ENCODE measurements at regions not wholly inside any gene's neighbourhood (a gene's known extent, or its start where the extent isn't known, plus 50 kb on each side); places are given as distances from the start of the nearest gene placed in this dataset.

DNA sequence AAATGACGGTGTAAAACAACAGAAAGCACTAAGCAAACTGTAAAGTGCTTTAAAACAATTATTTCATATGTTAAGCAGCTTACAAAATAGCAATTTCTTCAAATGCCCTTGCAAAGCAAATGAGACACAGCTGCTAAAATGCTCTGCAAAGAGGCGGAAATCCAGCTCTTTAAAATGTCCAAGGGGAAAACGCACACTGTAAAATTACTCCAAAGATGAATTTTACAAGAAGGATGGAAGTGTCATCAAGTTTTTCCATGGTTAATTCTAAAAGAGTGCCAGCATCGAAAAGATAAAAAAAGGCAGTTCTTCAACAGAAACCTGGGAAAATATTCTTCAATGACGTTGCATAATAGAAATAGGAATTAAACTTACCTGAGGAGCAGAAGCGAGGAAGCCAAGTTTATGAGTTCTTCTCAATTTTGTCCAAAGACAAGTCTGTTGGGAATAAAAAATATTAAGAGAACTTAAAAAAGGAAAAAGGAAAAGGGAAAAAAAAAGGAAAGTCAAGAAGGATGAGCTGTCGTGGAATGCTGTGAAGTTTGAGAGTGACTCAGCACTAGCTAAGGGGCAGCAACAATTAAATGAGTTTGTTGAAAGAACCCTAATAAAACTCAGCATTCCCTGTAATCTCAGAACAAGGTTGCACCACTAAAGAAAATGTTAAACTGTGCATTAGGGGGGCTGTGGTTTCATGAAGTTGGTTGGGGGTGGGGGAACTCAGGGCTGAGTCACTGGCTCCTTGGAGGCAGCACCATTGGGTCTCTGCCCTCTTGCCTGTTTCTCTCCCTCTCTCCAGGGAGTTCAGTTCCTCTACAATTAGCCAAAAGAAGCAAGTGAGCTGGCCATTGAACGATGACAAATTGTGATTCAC lies 64.2 kb upstream of the BLID start:
- FAIRE-seq (peak; percentile 75), DNase-seq (ENCODE audit: low spot score) (peak; percentile 67)

DNA sequence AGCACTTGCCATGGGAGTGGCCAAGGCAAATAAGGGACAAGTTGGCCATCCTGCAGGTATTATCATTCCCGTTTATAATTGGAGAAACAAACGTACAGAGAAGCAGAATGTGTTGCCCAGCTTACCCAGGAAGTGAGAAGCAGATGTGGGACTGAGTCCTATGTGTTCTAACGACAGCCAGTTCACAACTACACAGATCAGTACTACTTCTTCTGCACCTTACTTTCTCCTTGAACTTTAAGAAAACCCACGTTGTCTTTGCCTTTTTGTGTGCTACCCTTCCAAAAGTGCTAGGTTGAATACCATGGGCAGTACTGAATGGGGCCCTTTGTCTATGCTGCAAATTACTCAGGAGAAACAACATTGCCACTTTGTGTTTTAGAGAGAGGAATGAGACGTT lies 62.8 kb upstream of the BLID start:
- DNase-seq (ENCODE audit: low spot score) = no peak
- FAIRE-seq = no peak

DNA sequence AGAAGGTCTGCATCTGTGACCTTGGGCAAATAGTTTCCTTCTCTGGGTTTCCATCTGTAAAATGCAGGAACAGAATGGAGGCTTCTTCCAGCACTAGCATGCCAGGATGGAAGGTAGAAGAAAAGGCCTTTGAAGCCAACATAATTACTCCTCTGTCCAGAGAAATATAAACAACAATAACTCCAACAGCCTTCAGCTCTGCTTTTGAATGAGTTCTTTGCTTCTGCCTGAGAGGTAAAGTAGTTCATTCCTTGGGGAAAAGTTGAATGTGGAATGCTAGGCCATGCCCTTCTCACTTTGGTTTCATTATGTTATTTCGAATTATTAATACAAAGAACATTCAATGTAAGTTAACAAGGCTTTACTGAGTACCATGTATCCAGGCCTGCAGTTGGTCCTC lies 61.2 kb upstream of the BLID start:
- FAIRE-seq (no peak), DNase-seq (ENCODE audit: low spot score) (no peak)

DNA sequence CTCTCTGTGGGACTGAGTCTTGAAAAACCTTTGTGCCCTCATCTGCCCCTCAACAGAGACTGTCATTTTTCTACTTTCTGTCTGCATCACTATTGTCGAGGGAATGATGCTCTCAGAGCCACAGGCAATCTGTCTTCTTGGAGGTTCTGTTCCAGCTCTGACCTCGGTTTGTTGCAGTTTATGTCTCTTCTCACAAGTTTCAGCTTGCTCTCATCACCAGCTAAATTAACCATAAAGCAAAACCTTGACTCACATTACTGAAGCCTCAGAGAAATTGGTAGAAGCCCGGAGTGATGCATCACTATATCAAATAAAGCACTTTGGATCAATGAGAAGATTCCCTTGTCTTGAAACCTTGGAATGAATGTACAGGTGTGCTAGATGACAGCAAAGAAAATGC lies 60.6 kb upstream of the BLID start:
- no peak for FAIRE-seq

DNA sequence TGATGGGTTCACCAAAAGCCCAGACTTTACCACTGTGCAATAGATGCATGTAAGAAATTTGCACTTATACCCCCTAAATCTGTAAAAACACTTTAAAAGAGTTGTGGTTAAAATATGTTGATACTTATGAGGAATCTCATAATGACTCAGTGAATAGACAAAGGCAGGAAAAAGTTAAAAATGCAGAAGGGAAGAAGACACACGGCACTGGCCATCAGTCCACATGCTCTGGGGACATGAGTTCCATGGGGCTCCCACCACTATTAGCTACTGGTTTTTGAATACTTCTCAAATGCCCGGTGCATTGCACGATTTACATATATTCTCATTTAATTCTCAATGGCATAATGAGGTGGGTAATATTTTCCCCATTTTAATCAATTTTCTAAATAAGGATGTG lies 59.3 kb upstream of the BLID start:
- FAIRE-seq = no peak

More for the DNA sequence above, 60.6 kb upstream of the BLID start:
- no peak for DNase-seq (ENCODE audit: low spot score)

DNA sequence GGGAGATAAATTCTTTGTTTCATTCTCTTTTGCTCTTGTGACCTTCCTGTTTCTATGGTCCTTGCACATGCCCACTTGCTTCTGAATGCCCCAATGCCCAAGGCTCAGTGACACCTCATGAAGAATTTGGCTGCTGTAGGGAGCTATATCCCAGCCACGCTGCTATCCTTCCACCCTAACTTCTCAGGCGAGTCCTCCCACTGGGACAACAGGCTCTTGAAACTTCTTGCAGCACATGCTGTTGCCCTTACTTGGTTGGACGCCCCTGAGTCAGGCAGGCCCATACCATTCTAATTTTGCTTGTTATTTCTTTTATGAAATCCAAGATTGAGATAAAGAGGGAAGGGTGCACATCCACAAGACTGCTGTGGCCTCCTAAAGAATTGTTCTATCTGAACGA lies 57.6 kb upstream of the BLID start:
- FAIRE-seq (no peak), DNase-seq (ENCODE audit: low spot score) (no peak)

More for the DNA sequence above, 59.3 kb upstream of the BLID start:
- DNase-seq (ENCODE audit: low spot score) = no peak

DNA sequence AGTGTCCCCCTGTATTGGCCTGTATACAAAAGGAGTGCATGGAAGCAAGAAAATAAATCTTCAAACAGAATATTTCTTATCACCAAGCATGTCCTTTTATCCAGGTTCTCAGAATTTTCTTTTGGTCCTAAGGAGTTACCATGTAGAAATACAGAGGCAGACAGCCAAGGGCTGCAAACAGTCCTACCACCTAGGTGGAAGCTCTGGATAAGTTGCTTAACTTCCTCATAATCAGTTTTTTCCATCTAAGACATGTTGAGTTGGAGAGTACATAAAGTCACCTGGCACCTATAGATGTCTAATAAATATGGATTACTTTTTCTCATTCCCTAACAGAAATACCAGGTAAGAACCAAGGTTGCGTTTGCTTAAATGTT lies 57.0 kb upstream of the BLID start:
- no peak for DNase-seq (ENCODE audit: low spot score)
- no peak for FAIRE-seq

DNA sequence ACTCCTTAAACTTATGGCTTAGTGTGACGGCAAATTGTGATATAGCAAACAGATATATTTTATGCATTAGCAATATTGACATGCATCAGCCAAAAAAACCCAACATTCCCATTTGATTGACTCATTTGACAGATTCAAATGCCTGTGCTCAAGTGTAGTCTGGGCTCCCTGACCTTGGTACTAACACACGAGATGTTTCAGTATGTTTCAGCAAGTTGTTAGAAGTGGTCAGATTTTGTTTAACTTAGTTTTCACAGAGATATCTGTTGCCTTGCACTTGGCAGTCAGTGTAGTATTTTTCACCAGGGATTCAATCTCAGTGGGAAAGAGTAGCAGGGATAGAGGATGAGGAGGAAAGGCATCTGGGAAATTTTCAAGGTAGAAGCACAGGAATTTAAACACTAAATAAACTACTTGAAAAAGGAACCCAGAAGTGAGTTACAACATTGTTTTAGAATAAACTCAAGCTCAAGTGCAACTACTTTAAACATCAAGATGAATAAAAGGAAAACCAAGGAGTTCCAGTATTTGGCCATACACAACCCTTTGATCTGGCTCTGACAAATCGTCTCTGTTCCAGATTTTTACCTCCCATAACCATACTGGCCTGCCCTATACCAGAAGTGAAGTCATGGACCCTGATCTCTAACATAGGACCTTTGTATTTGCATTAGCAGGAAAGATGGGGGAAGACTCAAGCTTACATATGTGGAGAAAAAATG lies 56.5 kb upstream of the BLID start:
- FAIRE-seq (no peak), DNase-seq (ENCODE audit: low spot score) (no peak)

DNA sequence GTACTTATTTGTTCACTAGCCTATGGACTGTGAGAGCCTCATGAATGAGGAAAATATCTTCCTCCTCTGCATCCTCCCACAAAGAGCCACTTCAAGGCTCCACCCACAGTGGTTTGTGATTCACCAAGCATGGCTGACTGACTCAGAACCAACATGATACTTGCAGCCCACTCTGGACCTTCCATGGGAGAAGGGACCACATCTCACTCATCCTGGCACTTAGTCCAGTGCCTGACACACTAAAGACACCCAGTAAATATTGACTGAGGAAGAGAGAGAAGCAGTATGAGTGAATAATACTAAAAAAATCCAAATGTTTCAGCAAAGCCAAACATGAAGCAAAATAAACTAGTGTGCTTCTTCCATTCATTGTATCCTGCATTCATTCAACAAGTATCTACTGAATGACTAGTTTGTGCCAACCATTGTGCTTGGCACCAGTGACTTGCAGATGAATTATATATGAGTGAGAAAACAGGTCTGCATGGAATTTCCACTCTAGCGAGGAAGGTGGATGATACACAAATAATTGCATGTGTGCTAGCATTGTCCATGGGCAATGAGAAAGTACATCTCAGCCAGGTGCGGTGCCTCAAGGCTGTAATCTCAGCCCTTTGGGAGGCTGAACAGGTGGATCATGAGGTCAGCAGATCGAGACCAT lies 54.9 kb upstream of the BLID start:
- DNase-seq (ENCODE audit: low spot score) (peak; percentile 77), FAIRE-seq (peak; percentile 86)

DNA sequence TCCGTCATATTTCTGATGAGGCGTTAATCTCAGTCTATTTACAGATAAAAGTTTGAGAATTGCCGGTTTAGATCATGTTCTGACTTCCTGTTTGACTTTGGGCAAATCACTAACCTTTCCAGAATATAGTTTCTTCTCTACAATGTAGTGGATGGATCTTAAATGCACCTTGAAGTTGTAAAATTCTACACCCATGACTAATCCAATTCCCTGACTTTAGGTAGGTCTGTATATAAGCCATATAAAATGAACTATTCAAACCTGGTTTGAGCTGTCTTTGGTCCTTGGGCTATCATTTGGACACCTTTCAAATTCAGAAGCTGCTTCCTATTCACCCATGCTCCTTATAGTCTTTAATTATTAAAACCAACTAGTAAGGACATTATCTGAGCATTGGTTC lies 52.2 kb upstream of the BLID start:
- DNase-seq (ENCODE audit: low spot score) (no peak), FAIRE-seq (no peak)

DNA sequence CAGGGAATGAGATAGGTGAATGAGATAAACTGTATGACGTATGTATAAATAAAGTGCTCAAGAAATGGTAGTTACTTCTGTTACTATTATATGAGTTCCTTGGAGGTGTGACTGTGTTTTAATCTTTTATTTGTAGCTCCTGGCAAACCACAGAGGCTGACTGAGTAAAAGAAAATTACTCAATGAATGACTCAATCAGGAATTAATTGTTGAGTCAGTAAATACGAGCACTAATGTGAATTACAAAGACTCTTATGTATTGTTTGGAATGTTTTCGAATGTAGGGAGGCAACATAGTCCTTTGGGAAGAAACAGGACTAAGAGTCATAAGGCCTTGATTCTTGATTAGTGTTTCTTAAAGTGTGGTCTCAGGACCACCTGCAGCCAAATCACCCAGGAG lies 51.1 kb upstream of the BLID start:
- no peak for FAIRE-seq

DNA sequence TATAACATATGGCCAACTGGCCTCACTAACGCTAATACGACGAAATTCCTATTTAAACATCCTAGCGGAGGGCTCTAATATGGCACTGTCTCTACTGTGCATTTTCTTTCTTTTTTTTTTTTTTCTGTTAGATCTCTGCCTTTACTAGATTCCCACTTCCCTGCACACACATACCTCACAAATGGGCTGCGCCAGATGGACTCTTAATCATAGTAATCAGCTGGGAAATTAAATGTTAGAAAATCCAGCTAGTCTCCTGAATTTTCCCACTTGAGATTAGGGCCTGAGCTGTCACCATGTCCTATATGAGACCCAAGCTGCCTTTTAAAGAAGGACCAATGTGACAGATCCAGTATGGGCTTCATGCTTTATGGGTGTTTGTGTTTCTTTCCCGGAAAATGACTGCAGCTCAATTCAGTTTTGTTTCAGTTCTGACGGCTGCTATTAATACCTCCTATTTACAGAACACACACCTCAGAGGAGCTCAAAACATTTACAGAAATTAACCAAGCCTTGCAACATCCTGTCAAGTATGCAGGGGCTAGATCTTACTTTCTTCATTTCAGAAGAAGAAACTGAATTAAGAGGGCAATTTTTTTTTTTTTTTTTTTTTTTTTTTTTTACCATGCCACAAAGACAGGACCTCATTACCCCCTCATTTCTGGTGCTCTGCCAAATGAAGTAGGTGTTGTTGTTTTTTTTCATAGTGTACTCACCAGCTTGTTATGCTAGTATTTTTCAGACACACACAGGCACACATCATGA lies 49.8 kb upstream of the BLID start:
- no peak for DNase-seq (ENCODE audit: low spot score)
- FAIRE-seq = no peak

More for the DNA sequence above, 51.1 kb upstream of the BLID start:
- no peak for DNase-seq (ENCODE audit: low spot score)

All from RCC 7860 (cell line).